GM06990 (cell line): ENCODE measurements at regions not wholly inside any gene's neighbourhood (a gene's known extent, or its start where the extent isn't known, plus 50 kb on each side); places are given as distances from the start of the nearest gene placed in this dataset.

ENCODE experiments used
- DNase-seq: peaks from one replicate; pipeline ENCODE4 v3.0.0-alpha.2; 2011; ENCODE audit not compliant: insufficient read length; ENCODE audit errors: extremely low read depth
- H3K27me3 ChIP-seq: replicated peaks from 2 replicates; pipeline ENCODE4 v1.6.0; 2011; ENCODE audit warnings: low read length; ENCODE audit not compliant: control insufficient read depth, insufficient read depth
- H3K36me3 ChIP-seq: 2 replicates; pipeline ENCODE4 v1.5.1; 2011; ENCODE audit warnings: low read length; ENCODE audit not compliant: control insufficient read depth, insufficient read depth
- H3K4me3 ChIP-seq: replicated peaks from 2 replicates; pipeline ENCODE4 v1.5.1; 2011; ENCODE audit warnings: low read depth, mild to moderate bottlenecking, control low read depth, low read length
- CTCF ChIP-seq: IDR thresholded peaks from 2 replicates; pipeline ENCODE4 v1.5.1; 2011; ENCODE audit warnings: low read length, control low read depth, mild to moderate bottlenecking, inconsistent platforms; ENCODE audit not compliant: insufficient read depth, poor library complexity, severe bottlenecking

DNA sequence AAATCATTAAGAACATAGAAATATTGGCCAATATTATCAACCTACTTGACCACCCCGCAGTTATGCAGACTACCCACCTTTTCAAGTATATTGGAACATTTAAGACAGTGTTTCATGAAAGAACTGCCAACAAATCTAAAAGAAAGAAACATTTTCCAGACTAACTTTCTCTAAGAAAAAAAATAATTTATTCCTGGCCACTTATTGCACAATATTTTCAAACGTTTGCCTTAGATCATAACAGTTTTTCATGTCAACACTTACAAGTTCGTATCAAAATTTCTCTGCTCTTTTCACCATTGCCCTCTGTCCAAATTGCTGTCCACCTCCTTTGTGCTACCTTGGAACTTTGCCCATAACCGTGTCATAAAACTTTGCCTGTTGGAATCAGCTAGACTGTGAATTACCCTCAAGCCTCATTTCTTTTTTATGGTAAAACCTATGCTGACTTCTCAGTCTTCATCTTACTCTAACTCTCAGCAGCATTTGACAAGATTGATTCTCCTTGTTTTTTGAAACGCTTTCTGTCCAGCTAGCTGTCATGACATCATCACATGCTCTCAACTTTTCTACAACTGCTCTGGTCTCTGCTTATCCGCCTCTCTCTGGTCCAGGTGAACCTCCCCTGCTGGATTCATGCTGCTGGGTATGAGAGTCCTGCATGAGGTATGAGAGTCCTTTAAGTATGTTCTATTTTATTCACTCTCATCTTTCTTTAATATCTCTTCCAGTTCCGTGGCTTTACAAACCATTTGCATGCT lies 92.8 kb upstream of the CHRM3 start:
- TF ChIP-seq CTCF: no peak
- H3K36me3 ChIP-seq: no peaks in the 10 kb centered on the region
- H3K27me3 ChIP-seq: no peaks in the 10 kb centered on the region
- H3K4me3 ChIP-seq: no peak overlapping the region
- no peak for DNase-seq

DNA sequence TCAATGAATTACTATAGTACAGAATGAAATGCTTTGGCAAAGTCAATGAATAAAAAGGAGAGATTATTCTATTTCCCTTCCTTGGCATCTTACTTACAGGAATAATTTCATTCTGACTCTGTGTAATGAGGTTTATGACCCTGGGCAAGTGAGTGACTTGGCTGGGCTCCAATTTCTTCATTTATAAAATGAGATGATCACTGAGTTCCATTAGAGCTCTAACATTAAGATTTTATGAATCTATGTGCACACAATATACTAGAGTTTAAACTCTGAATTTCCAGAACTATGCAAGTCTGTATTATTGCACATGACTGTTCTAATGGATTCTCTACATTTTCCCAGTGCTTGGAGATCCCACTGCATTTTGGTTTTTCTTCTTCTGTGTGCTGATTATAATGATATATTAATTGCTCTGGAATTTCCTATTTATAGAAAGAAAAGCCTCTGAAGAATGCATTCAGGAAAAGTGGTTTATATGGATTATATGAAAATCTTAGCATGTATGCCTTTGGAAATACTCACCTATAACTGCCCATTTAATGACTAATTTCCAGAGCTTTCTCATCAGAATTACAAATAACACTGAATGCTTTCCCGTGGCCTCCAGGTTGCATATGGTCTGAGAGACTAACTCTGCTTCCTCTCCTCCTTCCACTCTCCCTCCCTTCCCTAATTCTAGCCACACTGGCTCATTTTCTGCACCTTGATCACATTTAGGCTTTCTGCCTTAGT lies 97.4 kb upstream of the CHRM3 start:
- Histone ChIP-seq H3K27me3 (no peaks in the 10 kb centered on the region), H3K36me3 (no peaks in the 10 kb centered on the region), H3K4me3 (no peak overlapping the region)
- TF ChIP-seq CTCF: no peak
- DNase-seq: no peak

- H3K27me3 ChIP-seq: no peaks in the 10 kb centered on the region
- no peak overlapping the region for H3K4me3 ChIP-seq
- TF ChIP-seq CTCF: no peak
- no peaks in the 10 kb centered on the region for H3K36me3 ChIP-seq
- DNase-seq: no peak
These were observed 99.1 kb upstream of the CHRM3 start for GRCh38 chr1:239287296-239287695.

GRCh38 chr1:239283216-239283615 lies 103.2 kb upstream of the CHRM3 start:
- DNase-seq: no peak
- Histone ChIP-seq H3K36me3 (no peaks in the 10 kb centered on the region), H3K27me3 (no peaks in the 10 kb centered on the region), H3K4me3 (no peak overlapping the region)
- no peak for TF ChIP-seq CTCF

- no peak for DNase-seq
- Histone ChIP-seq H3K27me3 (no peaks in the 10 kb centered on the region), H3K4me3 (no peak overlapping the region), H3K36me3 (no peaks in the 10 kb centered on the region)
- TF ChIP-seq CTCF: no peak
These were observed 104.0 kb upstream of the CHRM3 start for GRCh38 chr1:239282411-239282810.

- no peak for TF ChIP-seq CTCF
- no peaks in the 10 kb centered on the region for H3K36me3 ChIP-seq
- no peak for DNase-seq
- H3K27me3 ChIP-seq: no peaks in the 10 kb centered on the region
- no peak overlapping the region for H3K4me3 ChIP-seq
These were observed 110.3 kb upstream of the CHRM3 start for GRCh38 chr1:239276051-239276450.
